PFSK-1 (cell line): ENCODE measurements at regions not wholly inside any gene's neighbourhood (a gene's known extent, or its start where the extent isn't known, plus 50 kb on each side); places are given as distances from the start of the nearest gene placed in this dataset.

Source experiments
- FOXP2 ChIP-seq: optimal IDR thresholded peaks from 2 replicates; pipeline ENCODE3; 2011; ENCODE audit warnings: borderline replicate concordance, control low read depth, inconsistent platforms; ENCODE audit not compliant: insufficient read depth; ENCODE audit errors: extremely low read length, extremely low read depth
- POLR2AphosphoS5 ChIP-seq: IDR thresholded peaks from 2 replicates; pipeline ENCODE4 v1.6.1; 2012; ENCODE audit warnings: low read depth, mild to moderate bottlenecking, control low read depth, low read length, moderate library complexity
- SIN3A ChIP-seq: IDR thresholded peaks from 2 replicates; pipeline ENCODE4 v1.6.1; 2012; ENCODE audit warnings: mild to moderate bottlenecking, low read length, moderate library complexity, borderline replicate concordance; ENCODE audit not compliant: insufficient read depth
- TAF1 ChIP-seq: IDR thresholded peaks from 2 replicates; pipeline ENCODE4 v1.6.1; 2012; ENCODE audit warnings: low read length, control low read depth, borderline replicate concordance; ENCODE audit not compliant: insufficient read depth
- TF ChIP-seq, protein P1 (sequence below), 2 experiments: IDR thresholded peaks; 2 replicates each; pipeline versions ENCODE4 v1.6.1 to v1.8.0; 2011 to 2012; ENCODE audit warnings: low read depth in 2 of 2, low read length in 2 of 2, control low read depth in 1 of 2, inconsistent platforms in 1 of 2, mild to moderate bottlenecking in 1 of 2, moderate library complexity in 1 of 2; ENCODE audit not compliant: insufficient read depth in 1 of 2

DNA sequence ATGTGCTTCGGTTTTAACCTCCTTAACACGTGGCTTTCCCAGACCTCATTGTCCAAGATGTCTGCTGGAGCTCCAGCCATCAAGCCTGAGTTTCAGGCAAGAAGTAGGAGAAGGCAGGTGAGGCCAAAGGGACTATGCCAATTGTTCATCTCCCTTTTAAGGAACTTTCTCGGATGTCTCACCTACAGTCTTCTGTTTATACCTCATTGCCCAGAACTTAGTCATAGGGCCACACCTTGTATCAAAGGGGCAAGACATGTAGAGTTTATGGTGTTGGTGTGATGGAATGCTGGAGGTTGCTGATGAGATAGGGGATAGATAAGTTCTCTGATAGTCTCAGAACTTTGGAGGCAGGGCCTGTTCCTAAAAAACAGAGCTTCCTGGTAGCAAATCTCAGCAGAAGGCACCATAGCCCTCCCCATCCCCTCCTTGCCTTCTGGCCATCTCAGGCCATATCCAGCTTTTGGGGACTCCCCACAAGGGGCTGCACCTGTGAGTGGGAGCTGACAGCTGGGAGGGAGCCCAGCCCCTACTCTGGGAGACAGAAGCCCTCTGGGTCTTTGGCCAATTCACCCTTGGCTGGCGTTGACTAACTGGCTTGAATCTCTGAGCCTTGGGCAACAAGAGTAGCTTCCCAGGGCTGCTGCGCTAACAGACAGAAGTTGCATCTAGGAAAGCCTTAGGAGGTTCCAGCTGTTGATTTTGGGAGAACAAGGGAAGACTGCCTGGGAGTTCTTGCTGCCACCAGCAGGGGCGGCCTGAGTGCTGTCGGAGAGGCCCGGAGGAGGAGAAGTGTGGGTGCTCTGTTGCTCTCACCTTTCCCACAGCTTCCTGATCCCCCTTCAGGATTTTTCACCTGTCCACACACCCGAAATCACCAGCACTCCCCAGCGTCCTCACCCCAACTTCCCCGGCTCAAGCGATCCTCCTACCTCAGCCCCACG is 149.8 kb upstream of the THY1 start:
- TF ChIP-seq TAF1 (no peak), FOXP2 (no peak), SIN3A (no peak)
- TF ChIP-seq, protein P1, sequence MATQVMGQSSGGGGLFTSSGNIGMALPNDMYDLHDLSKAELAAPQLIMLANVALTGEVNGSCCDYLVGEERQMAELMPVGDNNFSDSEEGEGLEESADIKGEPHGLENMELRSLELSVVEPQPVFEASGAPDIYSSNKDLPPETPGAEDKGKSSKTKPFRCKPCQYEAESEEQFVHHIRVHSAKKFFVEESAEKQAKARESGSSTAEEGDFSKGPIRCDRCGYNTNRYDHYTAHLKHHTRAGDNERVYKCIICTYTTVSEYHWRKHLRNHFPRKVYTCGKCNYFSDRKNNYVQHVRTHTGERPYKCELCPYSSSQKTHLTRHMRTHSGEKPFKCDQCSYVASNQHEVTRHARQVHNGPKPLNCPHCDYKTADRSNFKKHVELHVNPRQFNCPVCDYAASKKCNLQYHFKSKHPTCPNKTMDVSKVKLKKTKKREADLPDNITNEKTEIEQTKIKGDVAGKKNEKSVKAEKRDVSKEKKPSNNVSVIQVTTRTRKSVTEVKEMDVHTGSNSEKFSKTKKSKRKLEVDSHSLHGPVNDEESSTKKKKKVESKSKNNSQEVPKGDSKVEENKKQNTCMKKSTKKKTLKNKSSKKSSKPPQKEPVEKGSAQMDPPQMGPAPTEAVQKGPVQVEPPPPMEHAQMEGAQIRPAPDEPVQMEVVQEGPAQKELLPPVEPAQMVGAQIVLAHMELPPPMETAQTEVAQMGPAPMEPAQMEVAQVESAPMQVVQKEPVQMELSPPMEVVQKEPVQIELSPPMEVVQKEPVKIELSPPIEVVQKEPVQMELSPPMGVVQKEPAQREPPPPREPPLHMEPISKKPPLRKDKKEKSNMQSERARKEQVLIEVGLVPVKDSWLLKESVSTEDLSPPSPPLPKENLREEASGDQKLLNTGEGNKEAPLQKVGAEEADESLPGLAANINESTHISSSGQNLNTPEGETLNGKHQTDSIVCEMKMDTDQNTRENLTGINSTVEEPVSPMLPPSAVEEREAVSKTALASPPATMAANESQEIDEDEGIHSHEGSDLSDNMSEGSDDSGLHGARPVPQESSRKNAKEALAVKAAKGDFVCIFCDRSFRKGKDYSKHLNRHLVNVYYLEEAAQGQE (IDR thresholded peaks at IDR 0.05; ENCODE audit: insufficient read depth in 1 of 2, low read depth in 2 of 2, low read length in 2 of 2): no peak

DNA sequence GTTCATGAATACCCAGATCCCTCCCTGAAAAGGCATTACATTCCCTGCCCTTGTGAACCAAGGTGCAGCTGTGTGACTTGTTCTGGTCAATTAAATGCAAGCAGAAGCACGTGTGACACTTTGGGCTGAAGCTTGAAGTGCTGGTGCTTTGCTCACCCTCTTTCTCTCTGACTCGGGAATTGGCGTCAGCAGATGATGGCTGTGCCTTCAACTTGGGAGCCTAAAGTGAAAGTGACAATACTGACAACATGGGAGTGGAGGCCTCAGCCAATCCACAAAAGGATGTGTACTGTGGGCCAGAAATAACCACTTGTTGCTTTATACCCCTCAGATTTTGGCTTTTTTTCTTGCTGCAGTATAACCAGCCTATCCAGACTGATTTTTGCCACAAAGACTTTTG is 148.3 kb upstream of the THY1 start:
- TF ChIP-seq, protein P1 (IDR thresholded peaks at IDR 0.05; ENCODE audit: insufficient read depth in 1 of 2, low read depth in 2 of 2, low read length in 2 of 2): no peak
- no peak for TF ChIP-seq TAF1
- no peak for TF ChIP-seq SIN3A
- TF ChIP-seq POLR2AphosphoS5: no peak

DNA sequence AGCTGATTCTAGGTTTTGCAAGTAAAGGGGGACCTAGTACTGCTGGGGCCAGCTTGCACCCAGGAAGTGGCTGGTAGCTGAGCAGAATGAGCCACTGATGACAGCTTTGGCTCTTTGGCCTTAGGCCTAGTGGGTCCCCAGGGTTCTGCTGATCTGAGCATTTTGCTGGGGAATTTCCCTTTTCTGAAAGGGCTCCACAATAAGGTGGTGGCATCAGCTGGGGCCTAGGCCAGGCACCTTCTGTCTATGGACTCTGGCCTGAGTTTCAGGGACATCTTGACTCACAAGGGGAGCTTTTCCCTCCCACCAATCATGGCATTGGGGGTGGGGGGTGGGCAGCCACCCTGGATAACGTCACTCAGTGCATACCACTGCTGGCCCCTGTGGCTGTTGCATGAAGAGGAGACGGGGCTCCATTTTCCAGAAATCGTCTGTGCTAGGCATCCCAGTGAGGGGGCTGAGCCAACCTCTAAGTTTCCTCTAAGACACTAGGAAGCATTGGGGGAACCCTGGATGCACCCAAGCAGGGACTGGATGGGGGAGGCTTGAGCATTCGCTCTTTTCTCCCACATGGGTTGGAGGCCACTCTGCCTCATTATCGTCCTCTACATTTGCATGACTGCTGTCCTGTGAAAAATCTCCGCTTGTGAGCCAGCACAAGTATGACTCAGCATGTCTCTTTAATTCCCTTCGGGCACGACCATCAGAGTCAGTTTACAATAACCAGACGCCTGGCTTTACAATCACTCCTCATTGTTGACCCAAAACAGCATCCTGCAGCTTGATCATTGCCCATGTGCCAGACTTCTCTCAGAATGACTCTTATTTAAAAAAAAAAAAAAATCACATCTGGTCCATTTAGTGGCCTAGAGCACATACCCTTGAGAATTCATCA is 145.0 kb upstream of the THY1 start:
- TF ChIP-seq, protein P1 (IDR thresholded peaks at IDR 0.05; ENCODE audit: insufficient read depth in 1 of 2, low read depth in 2 of 2, low read length in 2 of 2): no peak
- no peak for TF ChIP-seq POLR2AphosphoS5

DNA sequence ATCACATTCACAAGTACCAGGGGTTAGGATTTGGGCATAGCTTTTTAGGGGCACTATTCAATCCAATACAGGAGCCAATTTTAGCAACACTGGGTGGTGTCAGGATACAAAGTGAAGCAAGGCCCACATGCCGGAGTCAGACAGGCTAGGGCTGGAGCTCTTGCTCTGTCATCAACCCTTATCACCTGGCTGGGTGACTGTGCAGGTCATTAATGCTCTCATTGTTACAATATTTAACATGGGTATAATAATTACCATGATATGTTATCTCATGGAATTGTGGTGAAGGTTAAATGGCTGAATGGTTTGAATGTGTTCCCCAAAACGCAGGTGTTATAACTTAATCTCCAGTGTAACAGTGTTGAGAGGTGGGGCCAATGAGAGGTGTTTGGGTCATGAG is 143.3 kb upstream of the THY1 start:
- TF ChIP-seq SIN3A: no peak
- TF ChIP-seq TAF1: no peak
- TF ChIP-seq, protein P1 (IDR thresholded peaks at IDR 0.05; ENCODE audit: insufficient read depth in 1 of 2, low read depth in 2 of 2, low read length in 2 of 2): no peak
- no peak for TF ChIP-seq FOXP2
- TF ChIP-seq POLR2AphosphoS5: no peak
